Right lobe of liver (tissue), 6 donors: ENCODE measurements at regions not wholly inside any gene's neighbourhood (a gene's known extent, or its start where the extent isn't known, plus 50 kb on each side); places are given as distances from the start of the nearest gene placed in this dataset.
A peak's percentile ranks its signal among the peaks of the same experiment; 100 is the strongest.

Experiments used
- ATAC-seq, 4 donors: fragments of 200-7000 bp; cut with Tn5 transposase; one replicate each; pipeline ENCODE4 v1.9.1; 2020; ENCODE audit warnings: mild to moderate bottlenecking in 4 of 4, moderate library complexity in 4 of 4
- DNase-seq, 3 donors: peaks; one replicate each; pipeline ENCODE4 v3.0.0-alpha.2; 2020
- H3K27ac ChIP-seq, 3 donors: fragments of 200-600 bp; one replicate each; pipeline ENCODE4 v1.8.0; 2022
- H3K27me3 ChIP-seq, 2 donors: fragments of 200-600 bp; one replicate each; pipeline ENCODE4 v1.8.0; 2022
- H3K36me3 ChIP-seq, 4 donors: fragments of 200-600 bp; sonication (generic) in 1 of 4; one replicate each; pipeline versions ENCODE4 v1.5.1 to v1.8.0; 2017 to 2022; ENCODE audit warnings: control low read depth in 1 of 4
- H3K4me1 ChIP-seq, 4 donors: fragments of 200-600 bp; sonication (generic) in 1 of 4; one replicate each; pipeline versions ENCODE4 v1.5.1 to v1.8.0; 2017 to 2022; ENCODE audit warnings: control low read depth in 1 of 4
- H3K4me3 ChIP-seq, 3 donors: fragments of 200-600 bp; one replicate each; pipeline ENCODE4 v1.8.0; 2022
- H3K9me3 ChIP-seq, 4 donors: fragments of 200-600 bp; sonication (generic) in 1 of 4; one replicate each; pipeline versions ENCODE4 v1.5.1 to v1.8.0; 2017 to 2022; ENCODE audit warnings: control low read depth in 1 of 4
- POLR2A ChIP-seq: fragments of 450-650 bp; IDR thresholded peaks from one replicate; pipeline ENCODE4 v1.6.1; 2017; ENCODE audit warnings: antibody characterized with exemption, mild to moderate bottlenecking
- WGBS: methylation state at CpG from one replicate; pipeline ENCODE4 v1.1.6; 2018; ENCODE audit warnings: low coverage, low lambda C conversion rate; ENCODE audit not compliant: insufficient coverage; ENCODE audit errors: missing lambda C conversion rate; 5-methylcytosine and 5-hydroxymethylcytosine counted together
- intact Hi-C, 2 donors: fragments of 100-400 bp; cut with DNase I; formaldehyde crosslinking; loops; one replicate each; pipeline versions ENCODE4 v1.11.2 to v1.14.1; 2022
- TF ChIP-seq, protein P1 (sequence below), 4 donors: fragments of 200-600 bp in 3 of 4; fragments of 450-650 bp in 1 of 4; IDR thresholded peaks; one replicate each; pipeline versions ENCODE4 v1.5.1 to v1.8.0; 2016 to 2022; ENCODE audit warnings: antibody characterized with exemption in 4 of 4, mild to moderate bottlenecking in 2 of 4
- donor health status: DM: no; HTN: yes; CAD: no.
- donor health status: DM: no; HTN: no; CAD: no.
- donor health status: DM: no; HTN: no; CAD: no.
- donor health status: DM: no; HTN: yes; CAD: no.
- donor health status: DM: no; HTN: yes; CAD: no.

DNA sequence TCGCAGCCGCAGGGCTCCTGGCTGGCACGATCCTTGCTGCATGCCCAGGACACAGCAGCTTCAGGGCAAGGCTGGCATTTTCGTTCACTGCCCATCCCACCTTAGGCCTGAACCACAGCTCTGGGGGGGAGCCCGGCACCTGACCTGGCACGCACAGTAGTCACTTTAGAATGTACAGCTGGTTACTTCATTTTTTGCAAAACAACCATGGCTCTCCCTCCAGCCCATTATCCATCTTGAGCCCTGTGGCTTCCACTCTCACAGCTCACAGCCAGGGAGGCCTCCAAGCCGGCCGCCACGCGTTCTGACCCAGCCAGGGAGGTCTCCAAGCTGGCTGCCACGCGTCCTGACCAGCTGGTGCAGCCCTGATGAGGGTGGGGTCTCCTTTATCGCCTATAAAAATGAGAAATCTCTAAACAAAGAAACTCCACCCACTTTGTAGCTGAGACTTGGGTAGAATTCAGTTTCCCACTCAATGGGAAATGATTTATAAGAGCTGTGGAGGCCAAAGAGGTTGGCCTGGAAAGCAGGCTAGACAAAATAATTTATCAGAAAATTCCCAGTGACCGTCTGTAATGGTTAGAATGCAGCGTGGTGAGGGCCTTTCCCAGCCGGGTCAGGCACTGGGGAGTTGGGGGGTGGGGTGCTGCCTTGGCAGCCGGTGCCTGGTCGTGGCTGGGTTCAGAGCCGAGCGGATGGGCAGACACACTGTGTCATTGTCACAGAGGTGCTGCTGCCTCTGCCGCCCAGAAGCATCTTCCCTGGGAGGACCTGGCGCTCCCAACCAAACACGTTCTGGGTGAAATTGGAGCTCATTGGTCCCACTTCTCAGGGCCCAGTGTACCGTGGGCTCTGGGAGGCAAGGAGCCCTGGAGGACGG, 54.6 kb upstream of the ACTRT2 start:
- no peak for TF ChIP-seq POLR2A
- TF ChIP-seq, protein P1, sequence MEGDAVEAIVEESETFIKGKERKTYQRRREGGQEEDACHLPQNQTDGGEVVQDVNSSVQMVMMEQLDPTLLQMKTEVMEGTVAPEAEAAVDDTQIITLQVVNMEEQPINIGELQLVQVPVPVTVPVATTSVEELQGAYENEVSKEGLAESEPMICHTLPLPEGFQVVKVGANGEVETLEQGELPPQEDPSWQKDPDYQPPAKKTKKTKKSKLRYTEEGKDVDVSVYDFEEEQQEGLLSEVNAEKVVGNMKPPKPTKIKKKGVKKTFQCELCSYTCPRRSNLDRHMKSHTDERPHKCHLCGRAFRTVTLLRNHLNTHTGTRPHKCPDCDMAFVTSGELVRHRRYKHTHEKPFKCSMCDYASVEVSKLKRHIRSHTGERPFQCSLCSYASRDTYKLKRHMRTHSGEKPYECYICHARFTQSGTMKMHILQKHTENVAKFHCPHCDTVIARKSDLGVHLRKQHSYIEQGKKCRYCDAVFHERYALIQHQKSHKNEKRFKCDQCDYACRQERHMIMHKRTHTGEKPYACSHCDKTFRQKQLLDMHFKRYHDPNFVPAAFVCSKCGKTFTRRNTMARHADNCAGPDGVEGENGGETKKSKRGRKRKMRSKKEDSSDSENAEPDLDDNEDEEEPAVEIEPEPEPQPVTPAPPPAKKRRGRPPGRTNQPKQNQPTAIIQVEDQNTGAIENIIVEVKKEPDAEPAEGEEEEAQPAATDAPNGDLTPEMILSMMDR (IDR thresholded peaks at IDR 0.05), result no peak
- no peaks in the 10 kb centered on the region for H3K9me3 ChIP-seq
- no peaks in the 10 kb centered on the region for H3K4me1 ChIP-seq
- H3K4me3 ChIP-seq, result no peak overlapping the region
- H3K27me3 ChIP-seq, result no peaks in the 10 kb centered on the region
- peak in 2 of 3 donors; percentile 9 to 35 for DNase-seq
- WGBS, result 52% methylated on average over 13 of the region's 25 CpGs
- H3K27ac ChIP-seq, result no peak overlapping the region
- no peaks in the 10 kb centered on the region for H3K36me3 ChIP-seq
- no peak for ATAC-seq
- intact Hi-C loops, result no loop called here

DNA sequence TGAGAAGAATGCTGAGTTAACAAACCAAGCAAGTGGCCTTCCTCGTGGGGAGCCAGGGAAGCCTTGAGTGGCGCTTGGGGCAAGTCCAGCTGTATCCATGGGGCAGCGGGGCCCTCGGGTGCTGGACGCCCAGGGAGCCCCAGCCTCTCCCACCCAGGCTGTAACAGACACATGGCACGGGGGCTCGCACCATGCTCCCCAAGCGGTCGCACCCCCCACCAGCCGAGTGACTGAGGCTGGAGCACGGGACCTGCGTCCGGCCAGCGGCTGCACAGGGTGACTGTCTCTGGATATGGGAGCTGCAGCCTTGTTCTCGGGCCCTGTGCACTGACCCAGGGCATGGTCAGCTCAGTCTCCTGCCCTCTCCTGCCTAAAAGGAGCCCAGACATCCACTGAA, 53.9 kb upstream of the ACTRT2 start:
- no peaks in the 10 kb centered on the region for H3K36me3 ChIP-seq
- no peak overlapping the region for H3K4me3 ChIP-seq
- peak in 2 of 3 donors; percentile 14 to 48 for DNase-seq
- no peaks in the 10 kb centered on the region for H3K9me3 ChIP-seq
- H3K27me3 ChIP-seq, result no peaks in the 10 kb centered on the region
- H3K4me1 ChIP-seq, result no peaks in the 10 kb centered on the region
- no peak overlapping the region for H3K27ac ChIP-seq
- no CpG with 5 or more reads among the region's 15 CpGs for WGBS
- intact Hi-C loops, result no loop called here
- no peak for ATAC-seq
- TF ChIP-seq POLR2A, result no peak
- TF ChIP-seq, protein P1 (IDR thresholded peaks at IDR 0.05), result no peak

DNA sequence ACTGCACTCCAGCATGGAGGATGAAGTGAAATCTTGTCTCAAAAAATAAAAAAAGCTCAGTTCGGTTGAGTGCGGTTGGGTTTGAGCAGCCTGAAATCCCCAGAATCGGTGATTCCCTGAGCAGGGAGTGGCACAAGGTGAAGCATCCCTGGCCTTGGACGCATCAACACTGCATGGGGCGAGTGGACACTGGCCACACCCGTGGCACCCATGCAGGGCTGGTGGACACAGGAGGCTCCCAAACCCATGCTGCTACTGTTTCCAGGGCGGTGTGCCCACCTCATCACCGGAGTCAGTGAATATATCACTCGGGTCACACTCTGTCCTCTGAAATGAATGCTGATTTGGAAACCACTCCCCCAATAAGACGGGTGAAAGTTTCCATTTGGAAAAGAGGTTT, 53.4 kb upstream of the ACTRT2 start:
- intact Hi-C loops, result no loop called here
- Histone ChIP-seq H3K36me3 (no peaks in the 10 kb centered on the region), H3K4me3 (no peak overlapping the region), H3K4me1 (no peaks in the 10 kb centered on the region), H3K9me3 (no peaks in the 10 kb centered on the region), H3K27ac (no peak overlapping the region), H3K27me3 (no peaks in the 10 kb centered on the region)
- peak; percentile 2 to 25 (median 19) for DNase-seq
- WGBS, result 29% methylated on average over 3 of the region's 10 CpGs
- ATAC-seq, result no peak
- TF ChIP-seq POLR2A, result no peak

DNA sequence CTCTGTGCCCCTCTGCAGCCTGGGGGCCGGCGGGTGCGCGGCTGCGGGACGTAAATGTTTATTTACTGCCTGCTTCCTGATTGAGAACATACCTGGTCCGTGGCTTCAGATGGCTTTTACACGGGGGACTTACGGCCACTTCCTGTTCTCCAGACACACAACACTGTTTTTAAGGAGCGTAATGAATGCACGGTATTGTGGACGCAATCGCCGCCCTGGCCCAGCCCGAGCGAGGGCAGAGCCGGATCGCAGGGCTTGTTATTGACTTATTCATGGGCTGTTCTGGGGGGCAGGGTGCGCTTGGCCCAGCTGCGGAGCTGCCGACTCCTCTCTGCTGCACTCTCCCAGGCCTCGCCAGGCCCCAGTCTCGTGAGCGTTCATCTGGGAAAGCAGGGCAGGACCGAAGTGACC, 52.8 kb upstream of the ACTRT2 start:
- intact Hi-C loops, result no loop called here
- Histone ChIP-seq H3K27ac (no peak overlapping the region), H3K9me3 (no peaks in the 10 kb centered on the region), H3K4me1 (no peaks in the 10 kb centered on the region), H3K36me3 (no peaks in the 10 kb centered on the region), H3K27me3 (no peaks in the 10 kb centered on the region), H3K4me3 (no peak overlapping the region)
- ATAC-seq (peak in 1 of 4 donors; percentile 24), DNase-seq (peak; percentile 5 to 28 (median 27))
- WGBS, result 7% methylated on average over 7 of the region's 25 CpGs
- TF ChIP-seq, protein P1 (IDR thresholded peaks at IDR 0.05), result no peak
- no peak for TF ChIP-seq POLR2A

DNA sequence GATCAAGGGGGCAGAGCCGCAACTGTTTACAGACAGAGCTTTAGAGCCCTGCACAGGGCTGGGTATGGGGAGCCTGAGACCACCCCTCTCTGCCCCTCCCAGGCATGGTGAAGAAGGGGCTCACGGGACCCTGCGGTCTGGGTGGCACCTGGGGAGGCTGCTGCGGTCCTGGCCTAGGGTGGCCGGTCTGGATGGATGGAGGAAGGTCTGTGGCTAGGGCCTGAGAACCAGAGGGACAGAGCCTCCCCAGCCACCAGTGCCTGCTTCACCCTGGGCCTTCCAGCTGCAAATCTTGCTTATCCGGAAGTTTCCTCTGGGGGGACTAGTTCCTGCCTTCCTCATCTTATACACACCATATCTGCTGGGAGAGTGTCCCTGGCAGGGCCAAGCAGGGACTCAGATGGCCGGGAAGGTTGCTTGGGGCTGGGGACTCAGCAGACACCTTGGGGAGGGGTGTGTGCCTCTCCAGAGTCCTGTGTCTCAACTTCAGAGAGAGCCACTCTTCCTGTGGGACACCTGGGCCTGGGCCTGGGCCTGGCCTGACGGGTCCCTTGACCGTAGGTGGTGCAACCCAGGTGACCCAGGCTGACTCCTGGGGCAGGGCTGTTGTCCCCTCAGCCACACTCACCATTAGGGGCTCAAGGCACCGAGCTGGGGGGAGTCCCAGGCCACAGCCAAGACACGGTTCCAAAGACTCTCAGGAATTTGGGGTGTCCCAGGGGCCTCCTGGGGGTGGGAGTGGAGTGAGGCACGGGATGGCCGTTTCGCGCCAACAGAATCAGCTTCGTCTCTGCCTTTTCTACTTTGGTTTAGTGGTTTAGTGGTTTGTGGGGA, 52.0 kb upstream of the ACTRT2 start:
- H3K4me1 ChIP-seq, result no peaks in the 10 kb centered on the region
- no CpG with 5 or more reads among the region's 16 CpGs for WGBS
- intact Hi-C loops, result no loop called here
- DNase-seq (peak in 2 of 3 donors; percentile 31 to 48), ATAC-seq (no peak)
- no peaks in the 10 kb centered on the region for H3K36me3 ChIP-seq
- H3K9me3 ChIP-seq, result no peaks in the 10 kb centered on the region
- H3K4me3 ChIP-seq, result no peak overlapping the region
- no peak overlapping the region for H3K27ac ChIP-seq
- TF ChIP-seq, protein P1 (IDR thresholded peaks at IDR 0.05), result no peak
- TF ChIP-seq POLR2A, result no peak
- H3K27me3 ChIP-seq, result no peaks in the 10 kb centered on the region
